Osteocyte (in vitro differentiated cells): ENCODE measurements at regions not wholly inside any gene's neighbourhood (a gene's known extent, or its start where the extent isn't known, plus 50 kb on each side); places are given as distances from the start of the nearest gene placed in this dataset.
A peak's percentile ranks its signal among the peaks of the same experiment; 100 is the strongest.
"Not testable (repeated sequence)": the region's sequence is repeated elsewhere in the genome, so short reads cannot be mapped to it uniquely, and the experiment has no call there.

ENCODE experiments used
- DNase-seq: peaks from one replicate; pipeline ENCODE4 v3.0.0; 2021; ENCODE audit warnings: mixed read lengths; ENCODE audit not compliant: unreplicated experiment; ENCODE audit errors: extremely low spot score
- H3K27ac Mint-ChIP-seq: one replicate; pipeline ENCODE4 v1.8.0; 2021; ENCODE audit warnings: mild to moderate bottlenecking, mixed read lengths; ENCODE audit not compliant: unreplicated experiment
- H3K27me3 Mint-ChIP-seq: one replicate; pipeline ENCODE4 v1.8.0; 2021; ENCODE audit warnings: mixed read lengths; ENCODE audit not compliant: unreplicated experiment
- H3K36me3 Mint-ChIP-seq: one replicate; pipeline ENCODE4 v1.8.0; 2021; ENCODE audit warnings: mixed read lengths; ENCODE audit not compliant: unreplicated experiment
- H3K4me1 Mint-ChIP-seq: one replicate; pipeline ENCODE4 v1.8.0; 2021; ENCODE audit warnings: mixed read lengths; ENCODE audit not compliant: unreplicated experiment
- H3K4me3 Mint-ChIP-seq: one replicate; pipeline ENCODE4 v1.8.0; 2021; ENCODE audit warnings: mild to moderate bottlenecking, moderate library complexity, mixed read lengths; ENCODE audit not compliant: unreplicated experiment
- H3K9me3 Mint-ChIP-seq: one replicate; pipeline ENCODE4 v1.8.0; 2021; ENCODE audit warnings: mixed read lengths; ENCODE audit not compliant: unreplicated experiment
- TF ChIP-seq, protein P1 (sequence below): fragments of 200-600 bp; sonication (generic); IDR thresholded peaks from 2 replicates; pipeline ENCODE4 v1.5.0; 2021; ENCODE audit warnings: antibody characterized with exemption, mild to moderate bottlenecking, moderate library complexity

DNA sequence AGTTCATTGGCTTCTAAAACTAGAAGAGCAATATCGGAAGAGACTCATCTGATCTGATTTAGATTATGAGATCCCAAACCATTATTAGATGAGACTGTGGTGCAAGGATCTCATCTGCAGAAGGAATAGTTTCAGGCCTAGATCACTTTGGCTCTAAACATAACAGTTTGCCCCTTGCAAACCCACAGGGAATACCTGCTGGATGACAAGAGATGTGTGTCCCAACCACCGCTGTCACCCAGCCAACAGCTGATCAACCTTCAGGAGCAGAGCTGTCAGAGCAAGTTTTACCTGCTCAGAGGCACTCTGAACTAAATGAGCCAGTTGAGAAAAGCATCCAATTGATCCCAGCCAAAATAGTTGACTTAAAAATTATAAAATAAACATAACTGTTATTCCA is 64.0 kb upstream of the ST3GAL6 start:
- H3K4me1 Mint-ChIP-seq = peaks cover 33% of the 10 kb centered on the region
- DNase-seq = no peak
- no peak overlapping the region for H3K4me3 Mint-ChIP-seq
- peaks cover 7% of the 10 kb centered on the region for H3K9me3 Mint-ChIP-seq
- H3K27me3 Mint-ChIP-seq = no peaks in the 10 kb centered on the region
- no peaks in the 10 kb centered on the region for H3K36me3 Mint-ChIP-seq
- TF ChIP-seq, protein P1, sequence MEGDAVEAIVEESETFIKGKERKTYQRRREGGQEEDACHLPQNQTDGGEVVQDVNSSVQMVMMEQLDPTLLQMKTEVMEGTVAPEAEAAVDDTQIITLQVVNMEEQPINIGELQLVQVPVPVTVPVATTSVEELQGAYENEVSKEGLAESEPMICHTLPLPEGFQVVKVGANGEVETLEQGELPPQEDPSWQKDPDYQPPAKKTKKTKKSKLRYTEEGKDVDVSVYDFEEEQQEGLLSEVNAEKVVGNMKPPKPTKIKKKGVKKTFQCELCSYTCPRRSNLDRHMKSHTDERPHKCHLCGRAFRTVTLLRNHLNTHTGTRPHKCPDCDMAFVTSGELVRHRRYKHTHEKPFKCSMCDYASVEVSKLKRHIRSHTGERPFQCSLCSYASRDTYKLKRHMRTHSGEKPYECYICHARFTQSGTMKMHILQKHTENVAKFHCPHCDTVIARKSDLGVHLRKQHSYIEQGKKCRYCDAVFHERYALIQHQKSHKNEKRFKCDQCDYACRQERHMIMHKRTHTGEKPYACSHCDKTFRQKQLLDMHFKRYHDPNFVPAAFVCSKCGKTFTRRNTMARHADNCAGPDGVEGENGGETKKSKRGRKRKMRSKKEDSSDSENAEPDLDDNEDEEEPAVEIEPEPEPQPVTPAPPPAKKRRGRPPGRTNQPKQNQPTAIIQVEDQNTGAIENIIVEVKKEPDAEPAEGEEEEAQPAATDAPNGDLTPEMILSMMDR = no peak
- peak overlapping the region; percentile 14 for H3K27ac Mint-ChIP-seq

DNA sequence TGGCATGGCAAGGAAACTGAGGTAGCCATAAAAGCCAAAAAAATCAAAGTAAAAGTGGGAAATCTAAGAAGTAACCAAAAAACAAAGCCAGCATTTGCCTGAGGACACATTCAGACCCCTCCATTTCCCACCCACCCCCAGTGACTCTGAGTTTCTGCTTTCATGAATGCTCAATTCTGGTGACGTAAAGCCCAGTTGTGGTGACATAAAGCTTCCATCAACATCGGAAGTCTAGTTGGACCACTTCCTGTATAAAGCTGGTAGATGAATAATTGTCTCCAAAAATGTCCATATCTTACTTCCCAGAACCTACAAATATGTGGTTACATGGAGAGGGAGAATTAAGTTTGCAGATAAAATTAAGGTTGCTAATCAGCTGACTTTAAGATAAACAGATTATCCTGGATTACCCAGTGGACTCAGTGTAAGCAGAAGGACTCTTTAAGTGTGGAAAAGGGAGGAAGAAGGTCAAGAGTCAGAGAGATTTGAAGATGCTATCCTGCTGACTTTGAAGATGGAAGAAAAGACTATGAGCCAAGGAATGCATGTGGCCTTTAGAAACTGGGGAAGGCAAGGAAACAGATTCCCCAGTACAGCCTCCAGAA is 62.0 kb upstream of the ST3GAL6 start:
- Mint-ChIP-seq H3K4me1 (peaks cover 44% of the 10 kb centered on the region), H3K4me3 (no peak overlapping the region), H3K27me3 (no peaks in the 10 kb centered on the region), H3K27ac (peak overlapping the region; percentile 5), H3K36me3 (no peaks in the 10 kb centered on the region), H3K9me3 (peaks cover 4% of the 10 kb centered on the region)
- TF ChIP-seq, protein P1 = no peak
- no peak for DNase-seq

DNA sequence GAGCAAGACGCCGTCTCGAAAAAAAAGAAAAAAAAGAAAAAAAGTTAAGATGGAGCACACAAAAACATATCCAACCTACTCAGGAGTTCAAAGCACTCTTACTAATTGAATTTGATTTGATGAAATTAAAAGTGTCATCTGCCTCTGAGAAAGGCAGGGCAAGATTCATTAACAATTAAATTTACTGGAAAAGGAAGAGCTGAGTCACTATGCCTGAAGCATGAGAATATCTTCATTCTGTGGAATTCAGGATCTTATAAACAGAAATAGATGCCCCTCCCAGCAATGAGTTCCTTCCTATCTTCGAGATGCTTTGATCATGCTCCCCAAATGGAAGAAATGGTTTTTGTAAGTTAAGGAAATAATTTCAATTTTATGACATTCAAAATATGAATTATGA is 61.0 kb upstream of the ST3GAL6 start:
- Mint-ChIP-seq H3K9me3 (peaks cover 4% of the 10 kb centered on the region), H3K27ac (peak overlapping the region; percentile 76), H3K4me3 (no peak overlapping the region), H3K4me1 (peaks cover 36% of the 10 kb centered on the region), H3K27me3 (no peaks in the 10 kb centered on the region), H3K36me3 (no peaks in the 10 kb centered on the region)
- TF ChIP-seq, protein P1 = no peak
- DNase-seq = no peak

DNA sequence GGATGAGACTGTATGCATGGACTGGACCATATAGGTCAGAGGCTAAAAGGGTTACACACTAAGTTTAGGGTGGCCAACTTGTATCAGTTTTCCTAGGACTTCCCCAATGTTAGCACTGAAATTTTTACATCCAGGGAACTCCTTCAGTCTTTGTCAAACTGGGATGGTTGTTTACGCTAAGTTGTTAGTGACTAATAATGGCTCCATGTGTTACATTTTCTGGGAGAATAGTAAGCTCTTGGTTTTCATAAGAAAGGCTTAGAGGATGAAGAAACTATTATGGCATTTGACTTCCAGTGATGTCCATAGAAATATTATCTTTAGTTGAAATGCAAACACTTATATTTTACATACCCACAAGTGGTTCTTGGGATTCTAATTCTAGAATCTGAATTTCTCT is 57.9 kb upstream of the ST3GAL6 start:
- Mint-ChIP-seq H3K27ac (peak overlapping the region; percentile 82), H3K4me1 (peaks cover 42% of the 10 kb centered on the region), H3K36me3 (no peaks in the 10 kb centered on the region), H3K9me3 (no peaks in the 10 kb centered on the region), H3K4me3 (peak overlapping the region; percentile 43), H3K27me3 (no peaks in the 10 kb centered on the region)
- TF ChIP-seq, protein P1 = no peak
- DNase-seq = no peak

DNA sequence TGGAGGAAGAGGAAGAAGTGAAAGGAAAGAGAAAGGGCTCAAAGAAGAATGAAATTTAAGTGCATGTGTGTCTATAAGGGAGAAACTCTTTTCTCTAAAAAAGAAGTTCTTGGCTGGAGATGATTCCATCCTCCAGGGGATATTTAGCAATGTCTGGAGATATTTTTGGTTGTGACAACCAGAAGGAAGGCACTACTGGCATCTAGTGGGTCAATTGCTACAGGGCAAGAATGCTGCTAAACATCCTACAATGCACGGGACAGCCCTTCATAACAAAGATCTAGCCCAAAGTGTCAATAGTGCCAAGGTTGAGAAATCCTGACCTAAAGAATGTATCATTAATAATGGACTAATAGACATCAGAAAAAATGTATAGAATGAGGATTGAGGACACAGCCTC is 57.4 kb upstream of the ST3GAL6 start:
- Mint-ChIP-seq H3K36me3 (no peaks in the 10 kb centered on the region), H3K4me1 (peaks cover 42% of the 10 kb centered on the region), H3K9me3 (no peaks in the 10 kb centered on the region), H3K27ac (peak overlapping the region; percentile 82), H3K27me3 (no peaks in the 10 kb centered on the region), H3K4me3 (peak overlapping the region; percentile 43)
- TF ChIP-seq, protein P1 = peak; percentile 64
- no peak for DNase-seq

DNA sequence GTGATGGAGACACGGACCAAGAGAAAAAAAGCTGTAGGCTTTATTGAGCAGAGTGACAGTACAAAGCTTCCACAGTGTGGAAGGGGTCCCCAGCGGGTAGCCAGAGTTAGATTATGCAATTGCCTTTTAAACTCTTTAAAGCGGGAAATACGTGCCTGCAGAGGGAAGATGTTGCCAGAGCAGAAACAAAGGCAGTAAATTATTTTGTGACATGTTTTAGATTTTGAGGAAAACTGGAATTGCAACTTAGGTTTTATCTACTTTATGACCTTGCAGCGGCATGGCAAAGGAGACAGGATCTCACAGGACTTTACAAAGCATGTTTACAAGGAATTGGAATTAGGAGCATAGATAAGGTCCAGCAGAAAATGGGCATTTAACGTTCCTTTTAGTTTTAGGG is 54.5 kb upstream of the ST3GAL6 start:
- not testable (repeated sequence) for H3K4me3 Mint-ChIP-seq, H3K27me3 Mint-ChIP-seq

More for the DNA sequence above, 54.5 kb upstream of the ST3GAL6 start:
- H3K36me3 Mint-ChIP-seq, DNase-seq, H3K27ac Mint-ChIP-seq, H3K9me3 Mint-ChIP-seq: not testable (repeated sequence)
- H3K4me1 Mint-ChIP-seq = peaks cover 32% of the 10 kb centered on the region
